HG03159 (cell line): ENCODE measurements at regions not wholly inside any gene's neighbourhood (a gene's known extent, or its start where the extent isn't known, plus 50 kb on each side); places are given as distances from the start of the nearest gene placed in this dataset.
"Not testable (repeated sequence)": the region's sequence is repeated elsewhere in the genome, so short reads cannot be mapped to it uniquely, and the experiment has no call there.

Experiments
- ATAC-seq: cut with Tn5 transposase; IDR thresholded peaks from one replicate; pipeline ENCODE4 v1.9.1; 2021; ENCODE audit warnings: mild to moderate bottlenecking, moderate library complexity; ENCODE audit not compliant: unreplicated experiment

- no peak for ATAC-seq
Measured at GRCh38 chr14:83713732-83714131, 1816.2 kb upstream of the FLRT2 start.

DNA sequence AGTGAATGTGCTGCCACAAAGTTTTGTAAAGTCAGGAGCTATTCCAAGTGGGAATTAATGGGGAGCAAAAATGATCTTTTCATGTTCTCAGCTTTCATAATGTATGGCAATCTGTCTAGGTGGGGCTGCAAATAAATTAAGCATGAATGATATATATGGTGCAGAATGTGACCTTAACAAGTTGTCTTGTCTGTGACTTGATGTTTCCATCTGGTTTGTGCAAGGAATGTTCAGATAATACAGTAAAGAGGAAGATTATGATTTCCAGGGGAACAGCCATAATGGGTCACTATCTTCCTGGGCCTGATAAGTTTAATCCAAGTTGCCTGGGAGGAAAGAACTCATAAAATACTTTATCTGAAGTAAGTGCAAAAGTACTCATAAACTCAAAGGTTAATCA lies 1815.8 kb upstream of the FLRT2 start:
- no peak for ATAC-seq

DNA sequence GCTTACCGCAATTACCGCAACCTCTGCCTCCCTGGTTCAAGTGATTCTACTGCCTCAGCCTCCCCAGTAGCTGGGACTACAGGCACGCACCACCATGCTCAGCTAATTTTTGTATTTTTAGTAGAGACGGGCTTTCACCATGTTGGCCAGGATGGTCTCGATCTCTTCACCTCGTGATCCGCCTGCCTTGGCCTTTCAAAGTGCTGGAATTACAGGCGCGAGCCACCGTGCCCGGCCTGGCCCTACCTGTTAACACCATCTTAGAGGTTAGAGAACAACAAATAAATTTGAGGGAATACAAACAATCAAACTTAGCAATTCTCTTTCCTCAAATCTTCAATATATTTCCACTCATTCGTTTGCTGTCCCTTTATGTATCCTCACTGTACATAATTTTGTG lies 1810.5 kb upstream of the FLRT2 start:
- not testable (repeated sequence) for ATAC-seq

- no peak for ATAC-seq
Measured at GRCh38 chr14:83733670-83734069, 1796.3 kb upstream of the FLRT2 start.

GRCh38 chr14:83734431-83734830 lies 1795.5 kb upstream of the FLRT2 start:
- no peak for ATAC-seq

GRCh38 chr14:83741269-83741668 lies 1788.7 kb upstream of the FLRT2 start:
- no peak for ATAC-seq

GRCh38 chr14:83744224-83744623 lies 1785.7 kb upstream of the FLRT2 start:
- ATAC-seq = no peak

- ATAC-seq = no peak
Measured at GRCh38 chr14:83744891-83745290, 1785.1 kb upstream of the FLRT2 start.

GRCh38 chr14:83746336-83746735 lies 1783.6 kb upstream of the FLRT2 start:
- no peak for ATAC-seq

DNA sequence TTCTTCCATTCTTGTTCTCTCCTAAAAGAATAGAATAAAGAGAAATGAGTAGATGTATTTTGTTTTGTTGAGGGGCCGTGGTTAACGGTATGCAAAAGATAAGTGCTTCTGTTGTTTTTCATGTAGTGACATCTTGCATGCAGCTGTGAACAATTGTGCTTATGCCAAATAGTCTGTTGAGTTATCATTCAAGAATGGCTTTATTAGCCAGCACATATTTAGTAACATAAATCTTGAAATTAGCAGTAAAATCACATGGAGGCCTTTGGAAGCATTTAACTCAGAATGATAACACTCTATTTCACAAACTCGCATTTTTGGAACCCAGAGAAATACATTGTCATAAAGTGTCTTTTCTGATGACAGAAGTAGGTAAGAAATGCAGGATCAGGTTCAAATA lies 1772.0 kb upstream of the FLRT2 start:
- ATAC-seq = no peak

GRCh38 chr14:83764656-83765599 lies 1765.0 kb upstream of the FLRT2 start:
- ATAC-seq = no peak

GRCh38 chr14:83777516-83777915 lies 1752.4 kb upstream of the FLRT2 start:
- no peak for ATAC-seq

DNA sequence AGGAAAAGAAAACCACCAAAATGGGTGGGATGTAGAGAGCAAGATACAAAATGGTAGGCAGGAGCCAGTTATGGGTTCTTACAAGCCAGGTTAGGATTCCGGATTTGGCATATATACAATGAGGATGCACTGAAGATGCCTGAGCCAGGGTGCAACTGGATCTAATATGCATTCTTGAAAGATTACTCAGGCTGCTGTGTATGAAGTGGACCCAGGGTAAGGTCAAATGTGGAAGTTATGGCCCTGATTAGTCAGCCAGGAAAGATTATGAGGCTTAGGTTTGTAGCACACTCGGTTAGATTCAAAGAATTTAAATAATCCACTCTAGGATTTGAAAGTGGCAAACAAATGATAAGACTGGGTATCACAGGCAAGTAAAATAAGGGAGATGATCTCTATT lies 1750.7 kb upstream of the FLRT2 start:
- ATAC-seq = no peak

- ATAC-seq = no peak
Measured at GRCh38 chr14:83780321-83780720, 1749.6 kb upstream of the FLRT2 start.

DNA sequence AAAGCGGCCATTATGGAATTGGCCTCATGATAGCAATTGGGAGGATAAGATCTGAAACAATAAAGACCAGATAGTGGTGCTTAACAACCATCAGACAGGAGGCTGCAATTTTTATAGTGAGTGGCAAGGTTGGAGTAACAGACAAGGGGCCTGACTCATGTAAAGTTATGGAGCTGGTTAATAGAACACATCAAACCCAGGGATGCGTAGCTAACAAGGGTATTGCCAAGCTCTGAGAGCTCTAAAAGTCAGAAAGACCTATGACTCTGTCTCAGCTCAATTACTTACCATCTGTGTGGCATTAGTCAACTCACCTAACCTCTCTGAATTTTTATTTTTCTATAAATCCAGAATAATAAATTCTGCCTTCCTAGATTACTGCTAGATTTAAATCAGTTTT lies 1731.5 kb upstream of the FLRT2 start:
- no peak for ATAC-seq

GRCh38 chr14:83799233-83799632 lies 1730.7 kb upstream of the FLRT2 start:
- no peak for ATAC-seq

DNA sequence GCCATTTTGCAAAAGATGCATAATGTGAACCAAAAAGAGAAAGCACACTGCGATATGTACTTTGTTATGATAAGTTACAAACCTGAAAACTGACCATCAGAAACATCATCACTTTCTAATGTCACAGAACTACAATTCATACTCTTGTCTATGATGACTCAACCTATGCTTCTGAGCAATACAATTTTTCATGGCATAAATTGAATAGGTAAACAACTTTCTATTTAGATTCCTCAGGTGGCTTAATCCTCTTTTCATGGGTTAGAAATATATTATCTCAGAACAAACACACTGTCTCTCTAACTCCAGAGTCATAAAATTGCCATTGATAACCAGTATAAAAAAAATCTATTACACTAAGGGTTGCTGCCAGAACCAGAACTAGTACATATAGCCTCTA lies 1715.0 kb upstream of the FLRT2 start:
- ATAC-seq = no peak

DNA sequence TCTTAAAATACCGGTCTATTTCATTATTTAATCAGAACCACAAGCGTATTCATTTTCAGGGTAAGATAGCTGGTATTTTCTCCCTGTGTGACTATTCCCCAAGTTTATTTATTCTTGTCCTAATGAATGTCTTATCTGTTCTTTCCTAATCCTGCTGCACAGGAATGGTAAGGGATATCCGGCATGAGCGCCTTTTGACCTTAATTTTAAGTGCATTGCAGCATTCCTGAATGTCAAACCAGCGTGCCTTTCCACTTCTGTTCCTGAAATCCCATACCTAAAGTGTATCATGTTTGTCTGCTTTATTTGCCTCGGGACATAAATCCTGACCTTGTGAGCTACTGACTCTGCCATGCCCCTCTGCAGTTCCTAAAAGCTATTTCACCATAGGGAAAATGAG lies 1713.2 kb upstream of the FLRT2 start:
- no peak for ATAC-seq

GRCh38 chr14:83825843-83826242 lies 1704.1 kb upstream of the FLRT2 start:
- ATAC-seq = no peak

GRCh38 chr14:83826838-83827237 lies 1703.1 kb upstream of the FLRT2 start:
- ATAC-seq = no peak

DNA sequence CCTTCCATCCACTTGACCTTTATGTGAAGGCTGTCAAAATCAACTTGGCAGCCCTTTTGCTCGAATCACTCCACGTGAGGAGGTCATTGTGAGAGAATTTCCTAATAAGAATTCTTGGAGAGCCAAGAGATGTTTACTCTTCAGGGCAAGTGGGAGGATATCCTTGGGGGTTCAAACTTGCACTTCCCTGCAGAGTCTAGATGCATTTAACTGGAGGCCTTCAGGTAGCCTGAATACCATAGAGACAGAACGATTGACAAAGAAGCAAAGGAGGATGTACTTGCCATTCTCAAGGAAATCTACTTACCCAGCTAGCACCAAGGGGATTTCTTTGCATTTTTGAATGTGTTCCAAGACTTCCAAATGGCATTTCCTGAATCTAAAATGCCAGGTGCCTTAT lies 1702.6 kb upstream of the FLRT2 start:
- ATAC-seq = no peak

DNA sequence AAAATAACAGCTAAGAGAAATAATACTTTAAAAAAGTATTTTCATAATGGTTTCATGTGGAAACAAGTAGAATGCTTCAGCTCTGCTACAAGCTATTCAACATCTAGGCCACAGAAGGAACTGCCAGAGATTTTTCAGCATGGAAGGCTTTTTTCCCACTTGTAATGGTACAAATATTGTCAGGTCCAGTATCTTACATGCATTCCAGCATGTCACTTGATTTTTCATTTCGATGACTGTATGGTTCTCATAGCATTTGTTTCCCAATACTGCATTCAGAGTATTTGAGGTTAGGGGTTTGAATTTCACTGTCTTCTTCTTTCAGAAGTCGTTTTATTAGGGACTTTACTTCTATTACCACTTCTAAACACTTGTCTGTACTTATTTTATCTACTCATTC lies 1701.5 kb upstream of the FLRT2 start:
- ATAC-seq = no peak

- no peak for ATAC-seq
Measured at GRCh38 chr14:83830316-83830715, 1699.6 kb upstream of the FLRT2 start.
